B cell (primary cell): ENCODE measurements at regions not wholly inside any gene's neighbourhood (a gene's known extent, or its start where the extent isn't known, plus 50 kb on each side); places are given as distances from the start of the nearest gene placed in this dataset.

Experiments used
- ATAC-seq: fragments of 200-7000 bp; cut with Tn5 transposase; one replicate; pipeline ENCODE4 v1.10.0; 2021; ENCODE audit warnings: low read depth, mild to moderate bottlenecking, moderate number of reproducible peaks, moderate library complexity
- CTCF ChIA-PET: fragments of 350-600 bp; sonication (Branson Sonifier 250); formaldehyde crosslinking; loops from one replicate; lab custom pipeline; 2021; ENCODE audit warnings: antibody characterized with exemption, inconsistent platforms; lab: Charles Lee
- POLR2A ChIA-PET: fragments of 350-600 bp; sonication (Branson Sonifier 250); formaldehyde crosslinking; loops from one replicate; lab custom pipeline; 2021; ENCODE audit warnings: antibody characterized with exemption; lab: Charles Lee
- DNase-seq: peaks from one replicate; pipeline ENCODE4 v3.0.0; 2013
- H2AFZ ChIP-seq: 2 replicates; pipeline ENCODE4 v1.6.1; 2012; ENCODE audit warnings: mild to moderate bottlenecking, low read depth, low read length; ENCODE audit not compliant: insufficient read depth, poor library complexity, severe bottlenecking
- H3K27ac ChIP-seq, 2 donors: 1 replicate in 1 of 2; 2 replicates in 1 of 2; pipeline ENCODE4 v1.5.1; 2012 to 2013; ENCODE audit warnings: low read length in 2 of 2, mild to moderate bottlenecking in 2 of 2, moderate library complexity in 1 of 2
- H3K27me3 ChIP-seq, 4 experiments: fragments of 200-600 bp in 1 of 4; sonication (generic) in 1 of 4; replicated peaks in 1 of 4; 1 replicate in 2 of 4; 2 replicates in 2 of 4; pipeline versions ENCODE4 v1.6.1 to v1.7.0; 2013 to 2016; ENCODE audit warnings: low read length in 3 of 4, mild to moderate bottlenecking in 2 of 4, mixed read lengths in 1 of 4, moderate library complexity in 1 of 4; ENCODE audit not compliant: insufficient read depth in 4 of 4, control insufficient read depth in 3 of 4; ENCODE audit errors: control extremely low read depth in 1 of 4
- H3K36me3 ChIP-seq, 2 experiments: replicated peaks in 1 of 2; 1 replicate in 1 of 2; 2 replicates in 1 of 2; pipeline versions ENCODE4 v1.6.1 to v1.7.1; 2013; ENCODE audit warnings: low read length in 1 of 2; ENCODE audit not compliant: insufficient read depth in 2 of 2, control insufficient read depth in 1 of 2; ENCODE audit errors: control extremely low read depth in 1 of 2, extremely low read depth in 1 of 2
- H3K4me1 ChIP-seq, 2 donors: fragments of 200-600 bp in 1 of 2; sonication (generic) in 1 of 2; 1 replicate in 1 of 2; 2 replicates in 1 of 2; pipeline versions ENCODE4 v1.5.1 to v1.6.1; 2013 to 2017; ENCODE audit warnings: low read length in 2 of 2; ENCODE audit not compliant: control insufficient read depth in 2 of 2, insufficient read depth in 2 of 2
- H3K4me2 ChIP-seq: replicated peaks from 2 replicates; pipeline ENCODE3; 2012; ENCODE audit warnings: mild to moderate bottlenecking, low read depth, low read length; ENCODE audit not compliant: poor library complexity, severe bottlenecking
- H3K4me3 ChIP-seq, 5 experiments: fragments of 200-600 bp in 1 of 5; sonication (generic) in 1 of 5; 1 replicate in 3 of 5; 2 replicates in 2 of 5; pipeline versions ENCODE4 v1.5.1 to v1.7.0; 2011 to 2016; ENCODE audit warnings: low read length in 4 of 5, mild to moderate bottlenecking in 4 of 5, low read depth in 2 of 5, control low read depth in 1 of 5, moderate library complexity in 1 of 5; ENCODE audit not compliant: insufficient read depth in 1 of 5; ENCODE audit errors: control extremely low read depth in 1 of 5, extremely low read depth in 1 of 5
- H3K79me2 ChIP-seq: fragments of 200-600 bp; sonication (generic); one replicate; pipeline ENCODE4 v1.6.0; 2016; ENCODE audit warnings: low read length; ENCODE audit not compliant: control insufficient read depth, insufficient read depth
- H3K9ac ChIP-seq: fragments of 200-600 bp; sonication (generic); 2 replicates; pipeline ENCODE4 v1.6.1; 2017; ENCODE audit warnings: mild to moderate bottlenecking, low read length, moderate library complexity
- H3K9me3 ChIP-seq, 3 donors: one replicate each; pipeline versions ENCODE4 v1.6.1 to v1.7.1; 2013; ENCODE audit warnings: low read length in 2 of 3; ENCODE audit not compliant: control insufficient read depth in 2 of 3, insufficient read depth in 1 of 3; ENCODE audit errors: control extremely low read depth in 1 of 3
- H4K20me1 ChIP-seq: 2 replicates; pipeline ENCODE4 v1.6.0; 2012; ENCODE audit warnings: mild to moderate bottlenecking, low read length; ENCODE audit not compliant: insufficient read depth, control insufficient read depth, poor library complexity, severe bottlenecking
- H3K27ac Mint-ChIP-seq: one replicate; pipeline ENCODE4 v1.8.0; 2021; ENCODE audit warnings: mixed read lengths
- H3K27me3 Mint-ChIP-seq: one replicate; pipeline ENCODE4 v1.8.0; 2021; ENCODE audit warnings: mixed read lengths
- H3K4me1 Mint-ChIP-seq: one replicate; pipeline ENCODE4 v1.8.0; 2021; ENCODE audit warnings: mixed read lengths
- H3K4me3 Mint-ChIP-seq: one replicate; pipeline ENCODE4 v1.8.0; 2021; ENCODE audit warnings: mixed read lengths
- H3K9me3 Mint-ChIP-seq: one replicate; pipeline ENCODE4 v1.8.0; 2022; ENCODE audit warnings: mixed read lengths; ENCODE audit not compliant: insufficient read depth
- EZH2 ChIP-seq: IDR thresholded peaks from 2 replicates; pipeline ENCODE4 v1.6.1; 2012; ENCODE audit warnings: borderline replicate concordance, low read depth, mild to moderate bottlenecking, moderate library complexity, low read length; ENCODE audit not compliant: insufficient read depth, poor library complexity, severe bottlenecking
- WGBS: methylation state at CpG from one replicate; pipeline ENCODE4 v1.1.5; 2013; ENCODE audit warnings: missing lambda C conversion rate; ENCODE audit not compliant: insufficient coverage; 5-methylcytosine and 5-hydroxymethylcytosine counted together
- intact Hi-C: fragments of 100-400 bp; cut with micrococcal nuclease; formaldehyde crosslinking; loops from one replicate; pipeline ENCODE4 v1.10.0; 2022
- TF ChIP-seq, protein P1 (sequence below): fragments of 200-600 bp; IDR thresholded peaks from one replicate; pipeline ENCODE4 v1.8.0; 2022; ENCODE audit warnings: antibody characterized with exemption, mild to moderate bottlenecking

DNA sequence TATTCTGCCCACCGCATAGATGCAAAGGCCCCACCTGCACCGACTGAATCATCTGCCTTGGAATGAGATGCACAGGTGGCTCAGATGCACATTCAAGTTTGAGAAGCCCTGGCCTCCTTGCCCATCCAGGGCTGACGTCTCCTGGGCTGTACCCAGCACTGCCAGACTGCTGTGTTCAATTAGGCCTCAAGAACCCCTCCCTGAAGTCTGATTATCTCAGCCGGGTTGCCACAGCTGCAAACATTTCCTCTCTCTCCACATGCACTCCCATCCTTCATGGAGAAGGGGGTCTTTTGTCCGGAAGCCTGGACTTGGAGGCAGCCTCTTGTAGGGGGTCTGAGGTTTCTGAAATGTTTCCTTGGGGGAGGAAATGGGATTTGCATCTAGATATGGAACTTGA, 459.4 kb upstream of the PROK2 start:
- Histone ChIP-seq H3K9ac (no peak overlapping the region), H3K4me2 (no peak overlapping the region), H4K20me1 (no peaks in the 10 kb centered on the region), H2AFZ (no peak overlapping the region), H3K27me3 (peaks cover 0 to 15% (median 5%) of the 10 kb centered on the region in 4 experiments), H3K27ac (no peak overlapping the region), H3K9me3 (peaks cover 0 to 10% (median 0%) of the 10 kb centered on the region in 3 donors), H3K36me3 (no peaks in the 10 kb centered on the region), H3K4me3 (no peak overlapping the region), H3K4me1 (peaks cover 12 to 19% of the 10 kb centered on the region in 2 donors), H3K79me2 (no peaks in the 10 kb centered on the region)
- ATAC-seq (no peak), DNase-seq (no peak)
- TF ChIP-seq EZH2: no peak
- TF ChIP-seq, protein P1, sequence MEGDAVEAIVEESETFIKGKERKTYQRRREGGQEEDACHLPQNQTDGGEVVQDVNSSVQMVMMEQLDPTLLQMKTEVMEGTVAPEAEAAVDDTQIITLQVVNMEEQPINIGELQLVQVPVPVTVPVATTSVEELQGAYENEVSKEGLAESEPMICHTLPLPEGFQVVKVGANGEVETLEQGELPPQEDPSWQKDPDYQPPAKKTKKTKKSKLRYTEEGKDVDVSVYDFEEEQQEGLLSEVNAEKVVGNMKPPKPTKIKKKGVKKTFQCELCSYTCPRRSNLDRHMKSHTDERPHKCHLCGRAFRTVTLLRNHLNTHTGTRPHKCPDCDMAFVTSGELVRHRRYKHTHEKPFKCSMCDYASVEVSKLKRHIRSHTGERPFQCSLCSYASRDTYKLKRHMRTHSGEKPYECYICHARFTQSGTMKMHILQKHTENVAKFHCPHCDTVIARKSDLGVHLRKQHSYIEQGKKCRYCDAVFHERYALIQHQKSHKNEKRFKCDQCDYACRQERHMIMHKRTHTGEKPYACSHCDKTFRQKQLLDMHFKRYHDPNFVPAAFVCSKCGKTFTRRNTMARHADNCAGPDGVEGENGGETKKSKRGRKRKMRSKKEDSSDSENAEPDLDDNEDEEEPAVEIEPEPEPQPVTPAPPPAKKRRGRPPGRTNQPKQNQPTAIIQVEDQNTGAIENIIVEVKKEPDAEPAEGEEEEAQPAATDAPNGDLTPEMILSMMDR: no peak
- intact Hi-C loops: no loop called here
- WGBS: 90% methylated on average over 4 of the region's 5 CpGs
- H3K4me3 Mint-ChIP-seq: no peak overlapping the region
- peaks cover 31% of the 10 kb centered on the region for H3K27me3 Mint-ChIP-seq
- H3K9me3 Mint-ChIP-seq: no peaks in the 10 kb centered on the region
- POLR2A ChIA-PET: no interaction called here
- peaks cover 24% of the 10 kb centered on the region for H3K4me1 Mint-ChIP-seq
- H3K27ac Mint-ChIP-seq: no peak overlapping the region
- CTCF ChIA-PET: no interaction called here

DNA sequence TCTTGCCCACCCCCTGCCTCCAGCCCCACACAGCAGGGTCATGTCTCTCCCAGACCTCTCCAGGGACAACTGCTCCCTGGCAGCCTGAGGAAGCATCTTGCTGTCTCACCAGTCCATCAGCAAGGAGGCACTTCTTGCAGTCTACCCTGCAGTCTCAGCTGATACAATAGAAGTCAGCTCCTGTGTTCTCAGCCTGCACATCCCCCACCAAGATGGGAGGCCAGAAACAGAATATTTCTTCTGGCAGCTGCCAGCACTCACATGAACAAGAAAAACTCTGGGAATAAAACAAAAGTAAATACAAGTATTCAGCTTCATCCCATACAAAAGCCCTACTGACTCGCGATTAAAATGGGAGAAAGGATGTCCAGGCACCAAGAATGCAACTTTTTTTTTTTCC, 457.4 kb upstream of the PROK2 start:
- intact Hi-C loops: no loop called here
- peaks cover 12 to 18% of the 10 kb centered on the region in 2 donors for H3K4me1 ChIP-seq
- Mint-ChIP-seq H3K27me3 (peaks cover 30% of the 10 kb centered on the region), H3K27ac (no peak overlapping the region), H3K9me3 (no peaks in the 10 kb centered on the region), H3K4me3 (no peak overlapping the region), H3K4me1 (peaks cover 22% of the 10 kb centered on the region)
- H3K27me3 ChIP-seq: peaks cover 0 to 15% (median 5%) of the 10 kb centered on the region in 4 experiments
- no peak overlapping the region for H3K27ac ChIP-seq
- no peak overlapping the region for H3K9ac ChIP-seq
- WGBS: no CpG with 5 or more reads among the region's 2 CpGs
- CTCF ChIA-PET: no interaction called here
- POLR2A ChIA-PET: no interaction called here
- no peaks in the 10 kb centered on the region for H3K36me3 ChIP-seq
- DNase-seq (no peak), ATAC-seq (no peak)
- no peak for TF ChIP-seq EZH2
- TF ChIP-seq, protein P1: no peak
- H2AFZ ChIP-seq: no peak overlapping the region
- no peaks in the 10 kb centered on the region for H4K20me1 ChIP-seq
- H3K4me2 ChIP-seq: no peak overlapping the region
- peaks cover 0 to 9% (median 0%) of the 10 kb centered on the region in 3 donors for H3K9me3 ChIP-seq
- H3K79me2 ChIP-seq: no peaks in the 10 kb centered on the region
- no peak overlapping the region for H3K4me3 ChIP-seq
